Ascending aorta (tissue), 2 donors: ENCODE measurements at regions not wholly inside any gene's neighbourhood (a gene's known extent, or its start where the extent isn't known, plus 50 kb on each side); places are given as distances from the start of the nearest gene placed in this dataset.

Source experiments
- DNase-seq, 2 donors: peaks; one replicate each; pipeline ENCODE4 v3.0.0-alpha.2; 2019; ENCODE audit warnings: low spot score in 2 of 2
- H3K27ac ChIP-seq, 2 donors: fragments of 200-600 bp; sonication (generic); one replicate each; pipeline ENCODE4 v1.5.1; 2016 to 2017; ENCODE audit warnings: mild to moderate bottlenecking in 1 of 2
- H3K27me3 ChIP-seq: fragments of 200-600 bp; sonication (generic); one replicate; pipeline ENCODE4 v1.5.1; 2017
- H3K36me3 ChIP-seq, 2 donors: fragments of 200-600 bp; sonication (generic); one replicate each; pipeline ENCODE4 v1.5.1; 2016
- H3K4me1 ChIP-seq, 2 donors: fragments of 200-600 bp; sonication (generic); one replicate each; pipeline ENCODE4 v1.5.1; 2016 to 2017; ENCODE audit warnings: mild to moderate bottlenecking in 1 of 2
- H3K4me3 ChIP-seq, 2 donors: fragments of 200-600 bp; sonication (generic); one replicate each; pipeline ENCODE4 v1.5.1; 2016 to 2017; ENCODE audit warnings: mild to moderate bottlenecking in 1 of 2
- H3K9me3 ChIP-seq, 2 donors: fragments of 200-600 bp; sonication (generic); one replicate each; pipeline ENCODE4 v1.5.1; 2016
- CTCF ChIP-seq, 3 experiments: fragments of 200-600 bp in 2 of 3; fragments of 450-650 bp in 1 of 3; sonication (generic) in 2 of 3; IDR thresholded peaks; one replicate each; pipeline ENCODE4 v1.5.1; 2016 to 2019; ENCODE audit warnings: antibody characterized with exemption in 3 of 3, mild to moderate bottlenecking in 1 of 3, moderate library complexity in 1 of 3
- intact Hi-C: fragments of 100-400 bp; cut with DNase I; formaldehyde crosslinking; loops from one replicate; pipeline ENCODE4 v1.15.1; 2023

GRCh38 chrX:9308426-9308825 lies 156.4 kb upstream of the TBL1X start:
- no peaks in the 10 kb centered on the region for H3K36me3 ChIP-seq
- H3K4me1 ChIP-seq = peaks cover 0 to 8% of the 10 kb centered on the region in 2 donors
- H3K27me3 ChIP-seq = no peaks in the 10 kb centered on the region
- DNase-seq = no peak
- TF ChIP-seq CTCF (IDR thresholded peaks at IDR 0.05) = no peak
- H3K27ac ChIP-seq = no peak overlapping the region
- H3K4me3 ChIP-seq = no peak overlapping the region
- intact Hi-C loops = no loop called here
- H3K9me3 ChIP-seq = no peaks in the 10 kb centered on the region

- no peak for TF ChIP-seq CTCF (IDR thresholded peaks at IDR 0.05)
- Histone ChIP-seq H3K27ac (peak overlapping the region; percentile 41 to 71), H3K4me3 (no peak overlapping the region), H3K27me3 (no peaks in the 10 kb centered on the region), H3K36me3 (no peaks in the 10 kb centered on the region), H3K9me3 (no peaks in the 10 kb centered on the region), H3K4me1 (peaks cover 0 to 8% of the 10 kb centered on the region in 2 donors)
- no peak for DNase-seq
- intact Hi-C loops = no loop called here
Observed at GRCh38 chrX:9310616-9311015, 154.2 kb upstream of the TBL1X start.

GRCh38 chrX:9311421-9312160 lies 153.3 kb upstream of the TBL1X start:
- Histone ChIP-seq H3K27me3 (no peaks in the 10 kb centered on the region), H3K4me1 (peaks cover 0 to 8% of the 10 kb centered on the region in 2 donors), H3K36me3 (no peaks in the 10 kb centered on the region), H3K27ac (peak overlapping the region; percentile 41 to 71), H3K4me3 (no peak overlapping the region), H3K9me3 (no peaks in the 10 kb centered on the region)
- intact Hi-C loops = no loop called here
- DNase-seq = no peak
- TF ChIP-seq CTCF (IDR thresholded peaks at IDR 0.05) = no peak

DNA sequence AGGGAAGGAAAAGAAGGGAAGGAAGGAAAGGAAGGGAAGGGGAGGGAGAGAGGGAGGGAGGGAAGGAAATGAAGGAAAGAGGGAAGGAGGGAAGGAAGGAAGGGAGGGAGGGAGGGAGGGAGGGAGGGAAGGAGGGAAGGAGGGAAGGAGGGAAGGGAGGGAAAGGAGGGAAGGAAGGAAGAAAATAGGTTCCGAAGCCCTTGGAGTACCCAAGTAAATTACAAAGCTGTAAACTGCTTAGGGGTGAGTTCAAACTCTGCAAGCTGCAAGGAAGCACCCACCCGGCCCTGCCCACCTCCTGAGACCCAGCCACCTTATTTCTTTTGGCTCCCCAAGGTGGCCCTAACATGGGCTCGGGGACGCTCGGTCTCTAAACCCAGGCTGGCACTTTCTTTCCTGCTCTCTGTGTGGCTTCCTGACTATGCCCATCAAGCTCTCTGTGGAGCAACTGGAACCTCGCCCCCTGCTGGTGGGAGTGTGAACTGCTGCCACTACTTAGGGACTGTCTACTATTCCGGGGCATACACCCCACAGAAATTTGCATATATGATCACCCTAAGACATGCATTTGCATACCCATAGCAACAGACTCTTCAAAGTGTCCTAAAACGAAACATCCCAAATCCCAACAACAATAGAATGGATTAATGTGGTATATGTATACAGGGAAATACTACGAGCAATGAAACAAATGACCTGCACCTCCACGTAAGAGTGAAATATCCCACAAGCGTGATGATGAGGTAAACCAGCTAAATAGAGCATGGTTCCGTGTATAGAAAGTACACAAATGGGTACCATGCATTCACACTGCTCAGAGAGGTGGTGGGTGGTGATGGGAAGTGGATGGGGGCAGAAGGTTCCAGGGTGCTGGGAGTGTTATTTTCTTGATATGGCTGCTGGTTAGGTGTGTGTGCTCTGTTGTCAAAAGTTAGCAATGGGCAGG lies 151.7 kb upstream of the TBL1X start:
- intact Hi-C loops = no loop called here
- no peaks in the 10 kb centered on the region for H3K9me3 ChIP-seq
- DNase-seq = no peak
- H3K36me3 ChIP-seq = no peaks in the 10 kb centered on the region
- no peak overlapping the region for H3K27ac ChIP-seq
- H3K27me3 ChIP-seq = no peaks in the 10 kb centered on the region
- no peak overlapping the region for H3K4me3 ChIP-seq
- H3K4me1 ChIP-seq = peaks cover 0 to 8% of the 10 kb centered on the region in 2 donors
- peak in 2 of 3 experiments; percentile 44 to 57 for TF ChIP-seq CTCF (IDR thresholded peaks at IDR 0.05)

- H3K4me3 ChIP-seq = no peak overlapping the region
- H3K9me3 ChIP-seq = no peaks in the 10 kb centered on the region
- H3K4me1 ChIP-seq = peaks cover 0 to 8% of the 10 kb centered on the region in 2 donors
- intact Hi-C loops = no loop called here
- no peaks in the 10 kb centered on the region for H3K36me3 ChIP-seq
- no peaks in the 10 kb centered on the region for H3K27me3 ChIP-seq
- H3K27ac ChIP-seq = no peak overlapping the region
- no peak for TF ChIP-seq CTCF (IDR thresholded peaks at IDR 0.05)
- no peak for DNase-seq
Observed at GRCh38 chrX:9315086-9315485, 149.8 kb upstream of the TBL1X start.
